HuH-7.5 (cell line): ENCODE measurements at regions not wholly inside any gene's neighbourhood (a gene's known extent, or its start where the extent isn't known, plus 50 kb on each side); places are given as distances from the start of the nearest gene placed in this dataset.
"Not testable (repeated sequence)": the region's sequence is repeated elsewhere in the genome, so short reads cannot be mapped to it uniquely, and the experiment has no call there.

ENCODE experiments used
- DNase-seq: peaks from one replicate; pipeline ENCODE4 v3.0.0; 2011; ENCODE audit warnings: low spot score

GRCh38 chr6:134634466-134634865 lies 315.4 kb downstream of the ALDH8A1 start:
- DNase-seq, result no peak

GRCh38 chr6:134632982-134633940 lies 315.3 kb upstream of the SGK1 start:
- DNase-seq, result not testable (repeated sequence)

GRCh38 chr6:134632024-134632423 lies 314.1 kb upstream of the SGK1 start:
- no peak for DNase-seq

DNA sequence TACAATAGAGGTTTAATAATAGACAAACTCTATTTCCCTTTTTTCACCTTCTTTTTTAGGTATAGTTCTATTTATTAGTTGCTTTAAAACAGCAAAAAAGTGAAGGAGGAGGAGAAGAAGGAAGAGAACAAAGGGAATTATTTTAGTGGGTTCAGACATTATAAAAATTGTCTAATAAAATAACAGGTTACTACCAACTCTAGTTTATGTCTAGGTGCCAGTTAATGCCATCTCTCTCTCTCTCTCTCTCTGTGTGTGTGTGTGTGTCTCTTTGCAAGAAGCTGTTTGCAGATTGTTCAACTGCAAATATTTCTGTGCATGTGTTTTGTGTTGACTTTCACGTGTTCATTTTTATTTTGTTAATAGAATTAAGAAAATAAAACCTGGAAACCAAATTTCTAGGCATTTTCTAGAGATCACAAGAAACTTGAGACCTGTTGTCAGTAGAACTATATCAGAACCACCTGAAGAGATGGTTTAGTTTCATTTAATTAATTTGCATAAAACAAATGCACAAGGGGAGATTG lies 313.5 kb upstream of the SGK1 start:
- DNase-seq, result no peak

- no peak for DNase-seq
These were observed 312.7 kb upstream of the SGK1 start for GRCh38 chr6:134630508-134631121.

DNA sequence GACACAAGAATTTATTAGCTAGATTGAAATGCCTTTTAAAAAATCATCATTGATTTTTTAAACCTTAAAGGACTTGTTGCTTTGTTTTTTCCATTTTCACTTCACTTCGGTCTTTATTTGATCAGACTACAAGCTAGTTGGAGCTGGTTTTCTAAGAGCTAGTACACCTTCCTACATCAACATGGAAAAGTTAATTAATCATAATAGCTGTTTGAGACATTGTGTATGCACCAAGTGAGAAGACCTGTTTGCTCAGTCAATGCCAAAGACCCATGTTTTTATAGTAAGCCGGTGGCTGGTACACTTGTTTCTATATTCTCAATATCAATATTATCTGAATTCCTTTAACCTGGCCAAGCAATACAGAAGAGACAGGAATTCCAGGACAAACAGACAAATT lies 310.2 kb upstream of the SGK1 start:
- no peak for DNase-seq

- DNase-seq, result no peak
These were observed 309.8 kb upstream of the SGK1 start for GRCh38 chr6:134627707-134628106.

GRCh38 chr6:134626589-134626988 lies 308.7 kb upstream of the SGK1 start:
- DNase-seq, result no peak

- no peak for DNase-seq
These were observed 308.2 kb upstream of the SGK1 start for GRCh38 chr6:134626086-134626485.

- no peak for DNase-seq
These were observed 306.9 kb upstream of the SGK1 start for GRCh38 chr6:134624781-134625180.

DNA sequence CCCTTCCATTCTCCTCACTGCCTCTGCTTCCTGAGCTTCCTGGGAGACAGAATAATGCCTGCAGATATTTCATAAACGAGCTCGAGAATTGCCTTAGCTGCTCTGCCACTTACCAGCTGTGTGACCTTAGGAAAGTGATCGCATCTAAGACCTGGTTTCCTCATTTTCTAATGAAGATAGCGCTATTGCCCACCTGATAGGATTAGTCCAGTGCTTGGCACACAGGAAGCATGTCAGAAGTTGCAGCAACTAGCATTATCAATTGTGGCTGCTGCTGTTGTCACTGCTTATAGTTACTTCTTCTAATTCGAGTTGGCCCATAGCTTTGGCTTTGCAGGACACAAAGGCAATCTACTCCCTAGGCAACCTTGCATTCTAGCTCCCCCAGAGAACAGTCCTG lies 305.5 kb upstream of the SGK1 start:
- DNase-seq, result no peak

GRCh38 chr6:134622382-134623173 lies 304.7 kb upstream of the SGK1 start:
- DNase-seq, result no peak

GRCh38 chr6:134621858-134622257 lies 303.9 kb upstream of the SGK1 start:
- no peak for DNase-seq

DNA sequence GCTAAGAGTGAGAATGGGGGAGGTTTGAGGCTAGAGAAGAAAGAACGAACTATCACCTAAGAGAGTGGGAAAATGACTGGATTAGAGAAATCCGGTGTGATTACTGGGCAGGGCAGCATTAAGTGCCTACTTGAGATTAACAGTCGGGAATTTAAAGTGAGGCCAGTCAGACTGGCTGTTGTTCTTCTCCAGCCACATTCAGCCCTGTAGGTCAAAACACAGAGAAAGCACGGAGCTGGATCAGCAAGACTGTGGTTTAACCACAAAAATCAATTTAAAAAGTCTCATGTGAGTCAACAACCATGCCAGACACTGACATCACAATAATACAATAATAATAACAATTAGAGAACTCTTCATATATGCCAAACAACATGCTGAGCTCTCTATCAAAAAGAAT lies 301.9 kb upstream of the SGK1 start:
- no peak for DNase-seq

GRCh38 chr6:134619077-134619476 lies 301.2 kb upstream of the SGK1 start:
- DNase-seq, result no peak

GRCh38 chr6:134614606-134615485 lies 296.9 kb upstream of the SGK1 start:
- DNase-seq, result no peak

- not testable (repeated sequence) for DNase-seq
These were observed 294.2 kb upstream of the SGK1 start for GRCh38 chr6:134612128-134612527.

DNA sequence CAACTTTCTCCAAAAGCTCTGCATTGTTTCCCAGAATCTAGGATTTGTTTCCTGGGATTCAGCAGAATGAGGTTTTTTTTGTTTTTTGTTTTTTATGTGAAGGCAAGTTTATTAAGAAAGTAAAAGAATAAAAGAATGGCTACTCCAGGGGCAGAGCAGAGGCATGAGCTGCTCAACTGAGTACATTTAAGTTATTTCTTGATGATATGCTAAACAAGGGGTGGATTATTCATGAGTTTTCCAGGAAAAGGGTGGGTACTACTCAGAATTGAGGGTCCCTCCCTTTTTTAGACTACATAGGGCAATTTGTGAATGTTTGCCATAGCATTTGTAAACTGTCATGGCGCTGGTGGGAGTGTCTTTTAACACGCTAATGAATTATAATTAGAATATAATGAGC lies 292.5 kb upstream of the SGK1 start:
- DNase-seq, result no peak

DNA sequence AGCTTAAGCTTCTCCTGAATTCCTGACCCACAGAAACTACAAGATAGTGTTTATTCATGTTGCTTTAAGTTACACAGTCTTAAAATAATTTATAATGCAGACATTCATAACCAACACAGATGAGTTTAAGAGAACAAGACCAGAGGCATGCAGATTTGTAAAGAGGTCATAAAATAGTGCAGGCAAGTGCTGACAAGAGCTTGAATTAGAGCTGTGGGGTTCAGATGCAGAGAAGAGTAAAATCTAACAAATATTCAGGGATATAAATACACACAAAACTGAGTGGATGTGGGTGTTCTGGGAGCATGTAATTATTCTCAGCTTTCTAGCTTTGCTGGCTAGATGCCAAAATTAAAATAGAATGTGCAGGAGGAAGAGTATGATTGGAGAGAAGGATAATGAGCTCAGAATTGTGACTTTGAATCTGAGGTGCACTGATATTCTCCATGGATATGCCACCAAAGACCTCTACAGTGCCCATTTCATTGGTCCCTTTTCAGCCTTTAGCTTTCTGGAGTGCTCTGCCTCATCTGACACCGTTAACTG lies 291.9 kb upstream of the SGK1 start:
- no peak for DNase-seq

DNA sequence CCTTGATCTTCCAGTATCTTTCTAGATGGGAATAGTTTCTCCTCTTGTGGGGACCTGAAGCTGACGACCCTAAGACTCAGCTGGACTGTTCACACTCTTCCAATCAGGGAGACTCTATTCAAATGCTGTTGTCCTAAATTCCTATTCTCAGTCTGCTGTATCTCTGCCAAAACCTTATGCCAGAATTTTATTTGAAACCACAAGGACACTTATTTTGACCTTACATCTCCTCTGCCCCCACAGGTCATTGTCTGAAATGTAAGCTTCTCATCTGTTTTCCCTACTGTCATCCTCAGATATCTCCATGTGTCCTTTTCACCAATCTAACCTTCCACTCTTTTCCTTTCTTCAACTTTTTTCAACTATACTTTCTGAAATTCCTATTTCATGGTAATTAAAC lies 289.5 kb upstream of the SGK1 start:
- DNase-seq, result no peak

GRCh38 chr6:134605034-134605433 lies 287.1 kb upstream of the SGK1 start:
- DNase-seq, result no peak
